Keratinocyte (primary cell): ENCODE measurements at regions not wholly inside any gene's neighbourhood (a gene's known extent, or its start where the extent isn't known, plus 50 kb on each side); places are given as distances from the start of the nearest gene placed in this dataset.

Source experiments
- DNase-seq: peaks from one replicate; pipeline ENCODE4 v3.0.0-alpha.2; 2011; ENCODE audit warnings: low read depth, missing footprints, low spot score
- FAIRE-seq: peaks from 2 replicates; lab custom pipeline; 2011; peaks lifted over from hg19 to GRCh38; lab: Jason Lieb, UNC
- H2AFZ ChIP-seq: 2 replicates; pipeline ENCODE4 v1.6.0; 2012; ENCODE audit warnings: low read length, control low read depth, inconsistent platforms; ENCODE audit not compliant: control insufficient read depth
- H3K27ac ChIP-seq: 2 replicates; pipeline ENCODE4 v1.5.1; 2011; ENCODE audit warnings: low read length; ENCODE audit not compliant: control insufficient read depth, insufficient read depth
- H3K27me3 ChIP-seq: 3 replicates; pipeline ENCODE4 v1.6.0; 2011; ENCODE audit warnings: low read length; ENCODE audit not compliant: control insufficient read depth, insufficient read depth; ENCODE audit errors: extremely low read depth
- H3K36me3 ChIP-seq, 2 experiments: 2 replicates in 1 of 2; 3 replicates in 1 of 2; pipeline ENCODE4 v1.5.1; 2011; ENCODE audit warnings: low read length in 2 of 2, mild to moderate bottlenecking in 1 of 2; ENCODE audit not compliant: control insufficient read depth in 2 of 2, insufficient read depth in 2 of 2; ENCODE audit errors: extremely low read depth in 1 of 2
- H3K4me1 ChIP-seq: 3 replicates; pipeline ENCODE4 v1.5.1; 2011; ENCODE audit warnings: low read length; ENCODE audit not compliant: control insufficient read depth, insufficient read depth; ENCODE audit errors: extremely low read depth
- H3K4me2 ChIP-seq: 3 replicates; pipeline ENCODE4 v1.6.0; 2011; ENCODE audit warnings: low read depth, low read length; ENCODE audit not compliant: control insufficient read depth, insufficient read depth; ENCODE audit errors: extremely low read depth
- H3K4me3 ChIP-seq, 3 experiments: fragments of 200-600 bp in 1 of 3; sonication (generic) in 1 of 3; 2 replicates in 2 of 3; 3 replicates in 1 of 3; pipeline ENCODE4 v1.5.1; 2011 to 2016; ENCODE audit warnings: low read length in 3 of 3, mild to moderate bottlenecking in 3 of 3, control low read depth in 2 of 3, inconsistent platforms in 1 of 3, low read depth in 1 of 3, mixed read lengths in 1 of 3, mixed run types in 1 of 3, moderate library complexity in 1 of 3; ENCODE audit not compliant: control insufficient read depth in 2 of 3, insufficient read depth in 2 of 3; ENCODE audit errors: extremely low read depth in 1 of 3
- H3K79me2 ChIP-seq: 2 replicates; pipeline ENCODE4 v1.6.0; 2012; ENCODE audit warnings: low read length; ENCODE audit not compliant: control insufficient read depth, insufficient read depth
- H3K9ac ChIP-seq: 3 replicates; pipeline ENCODE4 v1.6.0; 2011; ENCODE audit warnings: low read length; ENCODE audit not compliant: control insufficient read depth, insufficient read depth; ENCODE audit errors: extremely low read depth
- H3K9me1 ChIP-seq: 3 replicates; pipeline ENCODE4 v1.6.0; 2011; ENCODE audit warnings: low read length; ENCODE audit not compliant: control insufficient read depth, insufficient read depth; ENCODE audit errors: extremely low read depth
- H3K9me3 ChIP-seq: 2 replicates; pipeline ENCODE4 v1.5.1; 2012; ENCODE audit warnings: low read depth, low read length; ENCODE audit not compliant: control insufficient read depth
- H4K20me1 ChIP-seq: 3 replicates; pipeline ENCODE4 v1.6.0; 2011; ENCODE audit warnings: low read length; ENCODE audit not compliant: control insufficient read depth, insufficient read depth; ENCODE audit errors: extremely low read depth
- EZH2 ChIP-seq: IDR thresholded peaks from one replicate; pipeline ENCODE4 v1.6.1; 2012; ENCODE audit warnings: inconsistent platforms, mild to moderate bottlenecking, low read length, moderate library complexity
- dilution Hi-C: fragments of 300-500 bp; cut with MboI; formaldehyde crosslinking; loops from one replicate; pipeline ENCODE4 v1.7.0; 2020; ENCODE audit warnings: low sequenced_read_pairs; ENCODE audit not compliant: extremely low pct_ligation_motif_present
- TF ChIP-seq, protein P1 (sequence below), 3 experiments: IDR thresholded peaks in 1 of 3; conservative IDR thresholded peaks in 1 of 3; optimal IDR thresholded peaks in 1 of 3; 2 replicates in 2 of 3; 3 replicates in 1 of 3; pipeline versions ENCODE3 to v1.5.1; 2011; ENCODE audit warnings: low read length in 3 of 3, mild to moderate bottlenecking in 3 of 3, moderate library complexity in 2 of 3, control low read depth in 1 of 3, inconsistent platforms in 1 of 3; ENCODE audit not compliant: insufficient read depth in 2 of 3; ENCODE audit errors: extremely low read depth in 1 of 3

GRCh38 chr16:9031107-9031506 is 60.3 kb upstream of the HAPSTR1 start:
- no peak overlapping the region for H2AFZ ChIP-seq
- H3K4me2 ChIP-seq = no peak overlapping the region
- H3K9ac ChIP-seq = no peak overlapping the region
- H3K9me3 ChIP-seq = no peaks in the 10 kb centered on the region
- FAIRE-seq (no peak), DNase-seq (no peak)
- H3K27ac ChIP-seq = no peak overlapping the region
- H3K27me3 ChIP-seq = no peaks in the 10 kb centered on the region
- H3K4me3 ChIP-seq = no peak overlapping the region
- dilution Hi-C loops = no loop called here
- H3K4me1 ChIP-seq = peaks cover 7% of the 10 kb centered on the region
- H4K20me1 ChIP-seq = no peaks in the 10 kb centered on the region
- no peaks in the 10 kb centered on the region for H3K79me2 ChIP-seq
- no peaks in the 10 kb centered on the region for H3K36me3 ChIP-seq
- TF ChIP-seq, protein P1, sequence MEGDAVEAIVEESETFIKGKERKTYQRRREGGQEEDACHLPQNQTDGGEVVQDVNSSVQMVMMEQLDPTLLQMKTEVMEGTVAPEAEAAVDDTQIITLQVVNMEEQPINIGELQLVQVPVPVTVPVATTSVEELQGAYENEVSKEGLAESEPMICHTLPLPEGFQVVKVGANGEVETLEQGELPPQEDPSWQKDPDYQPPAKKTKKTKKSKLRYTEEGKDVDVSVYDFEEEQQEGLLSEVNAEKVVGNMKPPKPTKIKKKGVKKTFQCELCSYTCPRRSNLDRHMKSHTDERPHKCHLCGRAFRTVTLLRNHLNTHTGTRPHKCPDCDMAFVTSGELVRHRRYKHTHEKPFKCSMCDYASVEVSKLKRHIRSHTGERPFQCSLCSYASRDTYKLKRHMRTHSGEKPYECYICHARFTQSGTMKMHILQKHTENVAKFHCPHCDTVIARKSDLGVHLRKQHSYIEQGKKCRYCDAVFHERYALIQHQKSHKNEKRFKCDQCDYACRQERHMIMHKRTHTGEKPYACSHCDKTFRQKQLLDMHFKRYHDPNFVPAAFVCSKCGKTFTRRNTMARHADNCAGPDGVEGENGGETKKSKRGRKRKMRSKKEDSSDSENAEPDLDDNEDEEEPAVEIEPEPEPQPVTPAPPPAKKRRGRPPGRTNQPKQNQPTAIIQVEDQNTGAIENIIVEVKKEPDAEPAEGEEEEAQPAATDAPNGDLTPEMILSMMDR (optimal IDR thresholded peaks at IDR 0.05 in 1 of 3, IDR thresholded peaks at IDR 0.05 in 1 of 3, conservative IDR thresholded peaks at IDR 0.05 in 1 of 3; ENCODE audit: extremely low read depth in 1 of 3, insufficient read depth in 2 of 3, low read length in 3 of 3) = no peak
- no peak for TF ChIP-seq EZH2
- no peaks in the 10 kb centered on the region for H3K9me1 ChIP-seq

GRCh38 chr16:9033125-9033830 is 58.2 kb upstream of the HAPSTR1 start:
- FAIRE-seq (peak; percentile 56), DNase-seq (no peak)
- Histone ChIP-seq H3K9me3 (no peaks in the 10 kb centered on the region), H3K36me3 (no peaks in the 10 kb centered on the region), H3K27me3 (no peaks in the 10 kb centered on the region), H3K4me1 (no peaks in the 10 kb centered on the region), H3K4me2 (no peak overlapping the region), H4K20me1 (no peaks in the 10 kb centered on the region), H3K4me3 (no peak overlapping the region), H3K79me2 (no peaks in the 10 kb centered on the region), H3K27ac (no peak overlapping the region), H3K9me1 (no peaks in the 10 kb centered on the region), H3K9ac (no peak overlapping the region), H2AFZ (no peak overlapping the region)
- TF ChIP-seq EZH2 = no peak
- TF ChIP-seq, protein P1 (optimal IDR thresholded peaks at IDR 0.05 in 1 of 3, IDR thresholded peaks at IDR 0.05 in 1 of 3, conservative IDR thresholded peaks at IDR 0.05 in 1 of 3; ENCODE audit: extremely low read depth in 1 of 3, insufficient read depth in 2 of 3, low read length in 3 of 3) = peak; percentile 39 to 58 (median 56)
- dilution Hi-C loops = no loop called here
